ENCODE measurements at regions not wholly inside any gene's neighbourhood (a gene's known extent, or its start where the extent isn't known, plus 50 kb on each side); places are given as distances from the start of the nearest gene placed in this dataset.

- DNase-seq, result no peak
Observed at GRCh38 chr10:44859546-44860285, 51.4 kb upstream of the TMEM72 start.

- DNase-seq, result no peak
Observed at GRCh38 chr10:44860811-44861736, 50.1 kb upstream of the TMEM72 start.

All from NCI-H510A (cell line).